ENCODE measurements at regions not wholly inside any gene's neighbourhood (a gene's known extent, or its start where the extent isn't known, plus 50 kb on each side); places are given as distances from the start of the nearest gene placed in this dataset.

DNA sequence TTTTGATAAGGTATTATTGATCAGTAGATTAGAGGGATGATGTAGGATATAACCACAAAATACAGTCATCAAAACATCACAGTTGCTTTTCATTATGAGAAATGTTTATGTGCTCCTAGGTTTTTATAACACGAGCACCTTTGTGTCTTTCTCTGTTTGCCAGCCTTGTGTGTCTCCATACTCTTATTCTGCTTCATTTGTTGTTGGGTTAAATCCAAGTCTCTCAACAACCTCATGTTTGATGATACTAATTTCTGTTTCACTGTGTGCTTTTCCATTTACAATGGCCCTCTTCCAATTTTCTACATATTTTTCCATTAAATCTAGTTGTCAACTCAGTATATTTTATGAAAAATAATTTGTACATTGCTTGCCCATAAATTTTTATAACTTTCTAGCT, 107.7 kb upstream of the POU2AF2 start:
- DNase-seq: peak; percentile 51 to 87

- DNase-seq: peak in 1 of 2 experiments; percentile 48
Measured at GRCh38 chr11:111135778-111136570, 109.6 kb upstream of the POU2AF2 start.

GRCh38 chr11:111135101-111135500, 110.4 kb upstream of the POU2AF2 start:
- DNase-seq: no peak

GRCh38 chr11:111128076-111128870, 117.3 kb upstream of the POU2AF2 start:
- no peak for DNase-seq

DNA sequence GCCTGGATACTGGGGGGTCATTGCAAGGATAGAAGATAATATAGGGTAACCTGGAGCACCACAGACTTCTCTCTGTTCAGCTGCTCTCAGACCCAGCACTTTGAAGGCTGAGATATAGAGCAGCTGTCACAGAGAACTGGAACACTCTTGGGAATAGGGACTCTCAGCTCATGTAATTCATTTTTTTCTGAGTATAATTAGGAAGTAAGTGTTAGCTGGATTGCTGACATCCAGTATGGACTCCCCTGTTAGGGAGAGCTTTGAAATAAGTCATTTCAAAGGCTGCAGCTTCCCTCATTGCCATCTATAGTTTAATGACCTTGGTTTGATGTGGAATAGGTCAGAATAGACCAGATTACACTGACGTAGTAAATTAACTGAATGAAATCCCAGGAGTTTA, 120.8 kb upstream of the POU2AF2 start:
- no peak for DNase-seq

- DNase-seq: no peak
Measured at GRCh38 chr11:111123463-111124398, 121.8 kb upstream of the POU2AF2 start.

DNA sequence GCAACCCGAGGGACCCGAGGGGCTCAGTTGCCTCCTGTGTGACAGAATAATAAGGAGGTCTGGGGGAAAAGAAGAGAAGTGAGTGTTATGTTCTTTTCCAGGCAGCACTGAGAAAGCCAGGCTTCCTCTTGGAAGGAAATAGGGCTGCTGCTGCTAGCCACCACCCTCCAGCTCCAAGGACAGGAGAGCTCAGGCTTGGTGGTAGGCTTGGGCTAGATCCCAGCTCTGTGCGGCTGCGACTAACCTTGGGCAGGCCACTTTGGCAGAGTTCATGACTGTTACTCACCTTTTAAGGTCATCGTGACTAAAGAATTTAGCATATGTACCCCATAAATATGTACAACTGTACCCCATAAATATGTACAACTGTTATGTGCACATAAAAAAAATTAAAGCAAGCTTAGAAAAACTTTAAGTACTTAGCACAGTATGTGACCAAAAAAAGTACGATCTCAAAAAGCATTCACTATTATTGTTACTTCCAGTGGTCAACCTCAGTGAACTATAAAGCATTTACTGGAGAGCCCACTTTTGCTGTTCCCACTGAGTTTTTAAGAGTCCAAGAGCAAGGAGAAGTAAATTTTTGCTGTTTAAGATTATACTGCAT, 124.7 kb upstream of the POU2AF2 start:
- no peak for DNase-seq

DNA sequence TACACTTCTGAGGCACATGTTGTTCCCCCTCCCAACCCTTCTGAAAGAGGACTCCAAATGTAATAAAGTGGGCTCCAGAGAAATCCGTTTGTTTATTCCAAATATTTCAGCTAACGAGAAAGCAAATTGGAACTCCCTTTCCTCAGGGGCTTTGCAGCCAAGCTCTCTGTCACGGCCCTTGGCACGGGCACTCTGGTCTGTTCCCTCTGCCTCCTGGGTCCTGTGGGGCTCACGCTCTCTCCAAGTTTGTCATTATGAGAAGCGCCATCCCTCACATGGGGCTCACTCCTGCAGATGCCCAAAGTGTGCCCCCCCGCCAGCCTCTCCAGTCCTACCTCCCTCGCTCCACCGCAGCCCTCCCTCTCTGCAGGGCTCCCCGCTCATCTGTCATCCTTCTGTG, 125.4 kb upstream of the POU2AF2 start:
- no peak for DNase-seq

GRCh38 chr11:111119751-111120150, 125.8 kb upstream of the POU2AF2 start:
- DNase-seq: no peak

DNA sequence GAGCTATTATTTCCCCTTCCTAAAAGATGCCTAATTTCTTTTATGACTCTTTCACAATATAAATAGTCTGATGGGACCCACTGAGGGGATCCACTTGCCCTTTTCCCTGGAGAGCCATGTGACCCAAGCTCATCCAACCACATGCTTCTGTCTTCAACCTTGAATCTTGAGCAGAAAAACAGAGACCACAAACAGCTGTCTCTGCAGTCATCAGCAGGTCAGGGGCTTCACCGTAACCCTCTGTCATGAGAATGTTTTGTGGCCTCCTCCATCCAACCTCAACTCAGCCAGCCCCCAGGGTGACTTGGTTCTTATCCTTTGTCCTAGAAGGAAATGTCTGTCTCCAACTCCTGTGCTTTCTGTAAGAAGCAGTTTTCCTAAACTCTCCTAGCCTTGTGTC, 129.6 kb upstream of the POU2AF2 start:
- DNase-seq: no peak

- DNase-seq: no peak
Measured at GRCh38 chr11:111114091-111114490, 131.4 kb upstream of the POU2AF2 start.

- no peak for DNase-seq
Measured at GRCh38 chr11:111112614-111113013, 132.9 kb upstream of the POU2AF2 start.

- no peak for DNase-seq
Measured at GRCh38 chr11:111107501-111107900, 138.0 kb upstream of the POU2AF2 start.

GRCh38 chr11:111106641-111107040, 138.9 kb upstream of the POU2AF2 start:
- no peak for DNase-seq

DNA sequence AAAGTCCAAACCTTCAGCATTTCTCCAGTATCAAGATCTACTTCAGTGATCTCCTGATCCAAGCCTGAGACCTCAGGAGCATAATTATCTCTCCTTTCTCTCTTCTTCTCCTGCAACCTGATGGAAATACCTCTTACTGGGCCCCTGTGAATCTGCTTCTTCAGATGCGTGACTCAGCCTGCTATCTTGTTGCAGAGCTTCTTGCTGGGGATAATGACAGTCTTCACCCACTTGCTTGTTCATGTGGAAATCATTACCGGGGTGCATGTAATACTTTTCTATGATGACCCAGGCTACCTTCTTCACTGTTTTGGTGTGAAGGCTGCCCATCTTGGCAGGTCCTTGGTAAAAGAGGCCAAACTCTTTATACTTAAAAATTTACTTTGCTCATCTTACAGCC, 140.0 kb upstream of the POU2AF2 start:
- DNase-seq: no peak

GRCh38 chr11:111104185-111104584, 141.3 kb upstream of the POU2AF2 start:
- DNase-seq: no peak

DNA sequence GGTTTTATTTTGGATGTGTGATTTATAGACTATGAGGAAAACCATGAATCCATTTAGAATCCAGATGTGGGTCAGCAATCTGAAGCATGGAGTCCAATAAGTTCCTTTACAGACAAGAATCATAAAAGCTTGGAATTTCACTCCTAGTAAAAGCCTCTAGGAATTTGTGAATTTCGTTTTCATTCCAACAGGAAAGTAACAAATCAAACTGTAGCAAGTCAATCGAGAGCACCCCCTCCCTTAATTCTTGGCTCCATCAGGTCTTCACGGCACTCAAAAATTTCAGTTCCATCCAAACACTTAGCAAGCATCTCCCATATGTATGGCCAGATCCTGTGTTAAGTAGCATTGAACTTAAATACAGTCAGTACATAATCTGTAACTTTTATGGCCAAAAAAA, 143.6 kb upstream of the POU2AF2 start:
- no peak for DNase-seq

GRCh38 chr11:111099028-111099713, 146.4 kb upstream of the POU2AF2 start:
- DNase-seq: no peak

DNA sequence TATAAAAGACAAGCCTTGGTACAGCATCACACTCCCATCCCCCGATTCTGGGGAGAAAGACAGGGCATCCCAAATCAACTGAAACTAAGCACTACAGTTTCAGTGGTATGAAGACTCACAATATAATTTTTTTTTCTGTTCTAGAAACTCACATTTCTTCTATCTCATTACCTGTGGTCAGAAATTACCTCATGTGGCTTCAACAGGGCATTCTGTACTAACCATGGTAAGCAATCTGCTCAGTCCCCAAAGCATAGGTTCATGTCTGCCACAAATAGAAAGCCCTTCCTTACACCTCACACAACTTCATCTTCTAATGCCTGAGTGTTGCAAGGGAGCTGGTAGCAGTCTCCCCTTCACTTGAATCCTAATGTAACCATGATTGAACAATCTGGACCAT, 147.4 kb upstream of the POU2AF2 start:
- no peak for DNase-seq

DNA sequence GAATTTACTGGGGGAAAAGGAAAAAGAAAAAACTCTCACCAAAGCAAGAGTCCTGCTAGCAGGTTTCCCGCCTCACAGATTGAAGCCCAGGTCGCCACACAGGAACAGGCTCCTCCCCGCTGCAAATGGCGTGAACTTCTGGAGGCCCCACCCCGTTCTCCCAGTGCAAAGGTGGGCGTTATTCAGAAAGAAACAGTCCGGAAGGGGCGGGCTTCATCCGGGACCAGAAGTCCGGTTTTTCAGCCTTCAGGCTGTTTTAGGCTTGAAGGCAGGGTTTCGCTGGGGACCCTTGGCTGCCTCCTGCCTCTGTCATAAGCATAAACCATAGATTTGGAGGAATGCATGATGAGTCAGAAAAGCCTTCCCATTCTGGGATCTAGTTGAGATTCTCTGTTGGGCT, 148.3 kb upstream of the POU2AF2 start:
- peak in 1 of 2 experiments; percentile 39 for DNase-seq

- no peak for DNase-seq
Measured at GRCh38 chr11:111095327-111095726, 150.2 kb upstream of the POU2AF2 start.

DNA sequence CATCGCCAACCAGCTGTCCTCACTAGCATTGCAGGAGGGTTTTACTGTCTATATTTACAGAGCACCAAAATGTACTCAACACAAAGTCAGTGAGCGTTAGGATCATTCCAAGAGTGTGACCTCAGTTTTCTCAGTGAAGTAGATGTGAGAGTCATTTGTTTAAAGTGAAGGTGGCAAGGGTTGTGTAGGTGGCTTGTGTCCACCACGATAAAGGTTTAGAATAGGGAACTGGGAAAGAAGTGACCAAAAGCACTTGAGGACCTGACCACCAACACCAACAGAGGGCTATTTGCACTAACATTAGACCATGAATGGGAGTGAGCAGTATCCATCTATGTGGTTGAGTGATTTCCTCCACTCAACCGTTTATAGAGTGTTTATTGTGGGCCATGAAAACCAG, 152.5 kb upstream of the POU2AF2 start:
- no peak for DNase-seq

All from NCI-H2081 (cell line).